ENCODE measurements at regions not wholly inside any gene's neighbourhood (a gene's known extent, or its start where the extent isn't known, plus 50 kb on each side); places are given as distances from the start of the nearest gene placed in this dataset.
A peak's percentile ranks its signal among the peaks of the same experiment; 100 is the strongest.
"Not testable (repeated sequence)": the region's sequence is repeated elsewhere in the genome, so short reads cannot be mapped to it uniquely, and the experiment has no call there.

- FAIRE-seq = peak; percentile 92
Measured at GRCh38 chr9:28956116-28956880, 1383.0 kb upstream of the C9orf72 start.

- no peak for FAIRE-seq
Measured at GRCh38 chr9:28960602-28961001, 1387.3 kb upstream of the C9orf72 start.

- no peak for FAIRE-seq
Measured at GRCh38 chr9:28961623-28962022, 1388.3 kb upstream of the C9orf72 start.

- peak; percentile 17 for FAIRE-seq
Measured at GRCh38 chr9:28967226-28967625, 1393.9 kb upstream of the C9orf72 start.

GRCh38 chr9:28970241-28970654 lies 1397.0 kb upstream of the C9orf72 start:
- FAIRE-seq = no peak

GRCh38 chr9:28971881-28972280 lies 1398.6 kb upstream of the C9orf72 start:
- no peak for FAIRE-seq

GRCh38 chr9:28976250-28976649 lies 1403.0 kb upstream of the C9orf72 start:
- FAIRE-seq = no peak

GRCh38 chr9:28976684-28977083 lies 1403.4 kb upstream of the C9orf72 start:
- FAIRE-seq = no peak

GRCh38 chr9:28981129-28981528 lies 1407.8 kb upstream of the C9orf72 start:
- FAIRE-seq = no peak

GRCh38 chr9:28981711-28982110 lies 1408.4 kb upstream of the C9orf72 start:
- no peak for FAIRE-seq

- no peak for FAIRE-seq
Measured at GRCh38 chr9:28984016-28984415, 1410.7 kb upstream of the C9orf72 start.

- not testable (repeated sequence) for FAIRE-seq
Measured at GRCh38 chr9:28990009-28990408, 1416.7 kb upstream of the C9orf72 start.

GRCh38 chr9:28999057-28999456 lies 1425.8 kb upstream of the C9orf72 start:
- peak; percentile 41 for FAIRE-seq

- FAIRE-seq = peak; percentile 9
Measured at GRCh38 chr9:28999806-29000205, 1426.5 kb upstream of the C9orf72 start.

- FAIRE-seq = no peak
Measured at GRCh38 chr9:29001006-29001405, 1427.7 kb upstream of the C9orf72 start.

GRCh38 chr9:29004988-29005387 lies 1431.7 kb upstream of the C9orf72 start:
- FAIRE-seq = no peak

GRCh38 chr9:29006628-29007027 lies 1433.3 kb upstream of the C9orf72 start:
- peak; percentile 97 for FAIRE-seq

- no peak for FAIRE-seq
Measured at GRCh38 chr9:29012911-29013310, 1439.6 kb upstream of the C9orf72 start.

GRCh38 chr9:29021632-29022031 lies 1448.4 kb upstream of the C9orf72 start:
- no peak for FAIRE-seq

- no peak for FAIRE-seq
Measured at GRCh38 chr9:29038332-29038731, 1465.1 kb upstream of the C9orf72 start.

- no peak for FAIRE-seq
Measured at GRCh38 chr9:29039258-29039657, 1466.0 kb upstream of the C9orf72 start.

- no peak for FAIRE-seq
Measured at GRCh38 chr9:29043072-29043471, 1469.8 kb upstream of the C9orf72 start.

- no peak for FAIRE-seq
Measured at GRCh38 chr9:29044959-29045358, 1471.7 kb upstream of the C9orf72 start.

GRCh38 chr9:29060041-29060440 lies 1486.8 kb upstream of the C9orf72 start:
- no peak for FAIRE-seq

- no peak for FAIRE-seq
Measured at GRCh38 chr9:29062446-29062845, 1489.2 kb upstream of the C9orf72 start.

Measured in islet of Langerhans (tissue), 1 donor.